Left hindlimb (tissue), 1 donor: ENCODE measurements at regions not wholly inside any gene's neighbourhood (a gene's known extent, or its start where the extent isn't known, plus 50 kb on each side); places are given as distances from the start of the nearest gene placed in this dataset.

Source experiments
- DNase-seq: peaks from one replicate; pipeline ENCODE4 v3.0.0-alpha.2; 2018

GRCh38 chr18:25805939-25806338, 284.5 kb downstream of the SS18 start:
- no peak for DNase-seq

DNA sequence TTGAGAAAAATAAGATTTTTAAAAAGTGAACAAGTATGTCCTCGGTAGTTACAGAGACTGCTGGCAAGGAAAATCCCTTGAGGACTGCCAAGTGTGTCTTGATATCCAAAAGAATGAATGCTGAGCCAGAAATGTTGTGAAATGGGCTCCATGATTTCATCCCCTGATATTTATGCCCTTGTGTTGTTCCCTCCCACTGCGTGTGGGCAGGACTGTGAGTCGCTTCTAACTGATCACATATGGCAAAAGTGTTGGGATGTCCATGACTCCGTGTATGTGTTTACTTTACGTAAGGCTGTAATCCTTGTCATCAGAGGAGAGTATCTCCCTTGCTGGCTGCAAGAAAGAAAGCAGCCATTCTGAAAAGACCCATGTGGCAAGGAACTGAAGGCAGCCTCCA, 285.1 kb downstream of the SS18 start:
- no peak for DNase-seq

DNA sequence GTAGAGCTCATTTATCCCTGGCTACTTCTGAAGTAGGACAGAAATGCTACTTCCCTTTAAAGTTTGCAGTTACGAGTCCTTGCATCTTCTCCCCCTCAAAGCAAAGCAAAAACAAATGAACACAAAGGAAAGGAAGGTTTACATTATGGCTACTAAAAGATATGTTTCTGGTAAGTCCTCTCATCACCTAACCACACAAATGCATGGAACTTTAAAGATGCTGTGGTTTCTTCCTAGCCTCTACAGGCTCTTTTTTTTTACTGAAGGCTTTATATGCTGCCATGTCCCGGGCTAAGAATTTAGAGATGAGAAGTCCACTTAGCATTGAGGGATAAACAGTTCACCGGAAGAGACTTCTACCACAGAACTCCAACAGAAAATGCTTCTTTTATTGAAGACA, 291.2 kb downstream of the SS18 start:
- DNase-seq: no peak

- DNase-seq: no peak
These were observed 292.4 kb downstream of the SS18 start for GRCh38 chr18:25798046-25798445.

DNA sequence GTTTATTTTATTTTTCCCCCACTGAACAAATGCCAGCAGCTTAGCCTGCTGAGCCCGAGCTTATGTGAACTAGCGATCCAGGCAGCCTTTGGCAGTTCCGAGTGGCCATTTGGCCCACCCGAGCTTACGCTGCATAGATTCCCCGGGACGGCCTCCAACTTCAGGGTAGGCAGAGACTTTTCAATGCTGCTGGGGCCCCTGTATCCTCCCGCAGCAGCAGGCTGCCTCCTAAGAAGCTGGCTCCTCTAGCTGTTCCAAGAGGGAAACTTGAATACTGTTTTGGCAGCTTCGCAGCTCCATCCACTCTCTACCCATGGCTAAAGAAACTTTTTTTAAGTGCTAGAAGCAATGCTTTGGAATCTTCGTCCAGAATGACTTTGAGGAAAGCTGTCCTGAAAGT, 295.2 kb downstream of the SS18 start:
- peak; percentile 47 for DNase-seq

DNA sequence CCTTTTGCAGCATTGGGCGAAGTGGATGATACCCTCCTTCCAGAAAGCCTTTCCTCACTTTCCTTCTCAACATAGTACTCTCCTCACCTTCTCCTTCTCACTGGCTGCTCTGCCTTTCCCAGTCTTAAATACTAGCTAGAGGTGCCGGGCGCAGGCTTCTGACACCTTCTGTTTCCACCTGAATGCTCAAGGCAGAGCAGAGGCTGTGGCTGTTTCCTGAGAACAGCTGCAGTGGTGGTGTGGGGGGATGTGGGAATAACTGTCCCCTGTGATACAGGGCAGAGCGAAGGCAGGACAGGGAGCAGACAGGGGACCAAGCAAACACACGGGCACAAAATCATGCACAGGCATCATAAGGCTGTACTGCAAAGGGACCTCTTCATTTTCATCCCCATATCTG, 303.1 kb downstream of the SS18 start:
- DNase-seq: no peak

DNA sequence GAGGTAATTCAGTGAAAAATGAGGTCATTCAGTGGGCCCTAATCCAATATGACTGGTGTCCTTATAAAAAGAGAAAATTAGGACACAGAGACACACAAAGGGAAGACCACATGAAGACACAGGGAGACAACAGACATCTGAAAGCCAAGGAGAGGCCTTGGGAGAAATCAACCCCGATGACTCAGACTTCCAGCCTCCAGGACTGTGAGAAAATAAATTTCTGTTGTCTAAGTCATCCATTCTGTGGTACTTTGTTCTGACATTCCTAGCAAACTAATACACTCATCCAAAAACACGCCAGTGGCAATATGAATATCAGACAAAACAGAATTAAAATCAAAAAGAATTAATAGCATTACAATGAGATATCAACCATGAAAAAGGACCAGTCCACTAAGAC, 303.7 kb downstream of the SS18 start:
- DNase-seq: no peak

DNA sequence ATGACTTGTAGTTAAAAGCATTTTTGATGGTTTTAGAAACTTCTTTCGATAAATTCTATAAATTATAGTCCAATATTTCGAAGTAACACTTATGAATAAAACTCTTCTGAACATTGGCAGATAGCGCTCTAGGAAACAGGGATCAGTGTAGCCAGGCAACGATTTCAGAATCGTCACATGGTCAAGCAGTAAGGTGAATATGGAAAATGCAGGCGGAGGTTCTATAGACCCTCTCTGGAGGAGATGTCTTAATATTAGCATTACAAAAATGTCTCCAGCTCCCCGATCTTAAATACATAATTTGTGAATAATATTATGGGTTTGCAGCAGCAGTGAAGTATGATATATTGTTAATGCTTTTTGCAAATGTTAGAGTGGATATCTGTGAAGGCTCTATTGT, 310.3 kb downstream of the SS18 start:
- DNase-seq: no peak

GRCh38 chr18:25771796-25772195, 318.6 kb downstream of the SS18 start:
- DNase-seq: no peak

GRCh38 chr18:25764777-25765176, 325.6 kb downstream of the SS18 start:
- DNase-seq: no peak

- no peak for DNase-seq
These were observed 331.3 kb downstream of the SS18 start for GRCh38 chr18:25759111-25759510.

DNA sequence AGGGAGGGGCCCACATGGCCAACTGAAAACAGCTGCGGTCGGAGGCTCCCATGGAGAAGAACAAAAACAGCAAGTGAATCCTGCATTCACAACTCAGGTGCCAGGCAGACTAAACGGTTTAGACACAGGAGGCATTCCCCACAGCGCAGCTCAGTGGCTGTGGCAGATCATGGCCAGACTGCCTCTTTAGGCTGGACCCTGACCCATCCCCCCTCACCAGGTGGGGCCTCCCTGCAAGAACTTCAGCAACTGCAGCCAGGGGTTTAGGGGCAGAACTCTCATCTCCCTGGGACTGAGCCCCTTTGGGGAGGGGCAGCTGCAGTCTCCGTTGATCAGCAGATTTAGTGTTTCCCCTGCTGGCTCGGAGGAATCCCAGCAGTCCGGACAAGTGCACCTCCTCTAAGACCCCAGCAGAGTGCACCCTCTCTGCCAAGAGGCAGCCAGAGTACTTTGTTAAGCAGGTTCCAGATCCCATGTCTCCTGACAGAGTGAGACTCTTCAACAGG, 346.7 kb downstream of the SS18 start:
- DNase-seq: no peak

GRCh38 chr18:25739376-25739775, 351.0 kb downstream of the SS18 start:
- DNase-seq: no peak

- peak; percentile 63 for DNase-seq
These were observed 352.6 kb downstream of the SS18 start for GRCh38 chr18:25737710-25738311.

- DNase-seq: no peak
These were observed 353.9 kb downstream of the SS18 start for GRCh38 chr18:25736516-25736915.

DNA sequence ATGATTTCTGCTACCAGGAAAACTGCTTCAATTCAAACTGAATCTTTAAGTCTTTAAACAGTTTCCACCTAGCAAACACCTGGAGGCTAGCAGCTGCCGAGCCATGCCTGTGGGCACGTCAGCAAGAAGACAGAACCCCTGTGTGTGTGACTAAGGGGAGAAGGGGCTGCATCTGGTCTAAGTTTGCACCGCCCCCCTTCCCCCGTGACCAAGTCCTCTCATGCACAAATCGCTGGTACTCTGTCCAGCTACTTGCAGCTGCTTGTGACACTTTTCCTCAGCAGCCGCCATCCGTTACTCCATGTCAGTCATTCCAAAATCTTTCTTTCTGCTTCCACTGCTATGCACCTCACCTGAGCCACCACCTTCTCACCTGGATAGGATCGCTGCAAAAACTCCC, 355.0 kb downstream of the SS18 start:
- no peak for DNase-seq

GRCh38 chr18:25734336-25734735, 356.1 kb downstream of the SS18 start:
- no peak for DNase-seq

- no peak for DNase-seq
These were observed 357.6 kb downstream of the SS18 start for GRCh38 chr18:25732862-25733261.

DNA sequence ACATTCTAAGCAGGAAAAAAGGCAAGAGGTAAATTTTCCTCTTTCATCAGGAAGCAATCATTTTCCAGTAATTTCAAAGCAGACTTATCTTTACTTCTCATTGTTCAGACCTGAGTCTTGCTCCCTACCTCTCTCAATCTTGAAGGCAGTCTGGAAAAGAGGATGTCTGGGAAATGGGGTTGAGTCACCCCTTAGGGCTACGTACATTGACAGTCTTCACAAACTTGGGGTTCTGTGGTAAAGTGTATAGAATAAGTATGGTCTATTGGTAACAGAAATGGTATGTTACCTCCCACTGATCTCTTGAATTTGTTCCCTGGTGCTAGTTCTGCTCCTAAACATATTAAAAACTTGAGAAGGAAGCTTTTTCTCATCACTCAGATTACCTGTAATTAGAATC, 361.3 kb downstream of the SS18 start:
- DNase-seq: no peak

DNA sequence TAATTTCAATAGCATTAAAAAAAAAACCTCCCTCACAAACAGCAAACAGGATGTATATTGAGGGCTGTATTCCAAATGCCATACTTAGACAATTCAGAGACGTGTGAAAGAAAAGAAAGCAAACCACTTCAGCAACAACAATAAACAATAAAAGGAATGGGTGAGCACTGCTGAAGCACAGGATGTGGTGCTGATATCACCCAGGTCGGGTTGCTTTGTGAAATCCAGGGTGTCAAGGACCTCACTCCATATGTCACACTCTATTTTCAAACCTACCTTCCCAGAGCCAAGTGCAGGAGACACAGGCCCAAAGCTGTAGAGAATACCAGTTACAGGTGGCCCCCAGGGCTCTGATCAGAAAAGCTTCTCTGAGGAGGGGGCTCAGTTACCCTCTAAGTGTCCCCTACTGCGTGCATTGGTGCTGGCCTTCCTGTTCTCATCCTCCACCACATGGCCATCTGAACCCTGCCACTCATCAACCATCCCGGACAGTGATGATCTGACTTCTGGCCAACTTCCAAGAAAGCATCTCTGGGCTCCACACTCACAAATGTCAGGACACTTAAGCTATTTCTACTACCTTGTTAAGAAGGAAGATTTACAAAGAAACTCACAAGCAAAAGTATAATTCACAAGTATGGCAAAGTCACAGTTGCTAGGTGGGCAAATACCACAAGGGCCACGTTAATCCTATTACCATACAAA, 363.0 kb downstream of the SS18 start:
- DNase-seq: no peak

DNA sequence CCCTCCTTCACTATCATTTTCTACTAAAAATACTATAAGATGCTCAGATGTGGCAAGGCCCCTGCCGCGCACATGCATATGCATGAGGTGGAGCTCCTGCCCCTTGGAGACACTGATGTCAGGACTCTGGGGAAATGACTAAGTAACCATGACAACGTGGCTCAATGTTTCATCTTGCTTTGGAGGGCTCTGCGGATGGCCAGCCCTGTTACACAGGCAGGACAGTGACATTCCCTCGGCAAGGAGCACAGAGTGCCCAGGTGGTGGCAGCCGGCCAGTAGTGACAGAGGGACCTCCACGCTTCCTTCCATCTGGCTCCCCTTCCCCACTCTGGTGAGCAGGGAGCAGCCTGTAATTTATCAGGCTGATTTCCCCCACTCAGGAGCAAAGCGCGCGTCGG, 364.1 kb downstream of the SS18 start:
- no peak for DNase-seq

GRCh38 chr18:25725501-25725900, 364.9 kb downstream of the SS18 start:
- DNase-seq: no peak

DNA sequence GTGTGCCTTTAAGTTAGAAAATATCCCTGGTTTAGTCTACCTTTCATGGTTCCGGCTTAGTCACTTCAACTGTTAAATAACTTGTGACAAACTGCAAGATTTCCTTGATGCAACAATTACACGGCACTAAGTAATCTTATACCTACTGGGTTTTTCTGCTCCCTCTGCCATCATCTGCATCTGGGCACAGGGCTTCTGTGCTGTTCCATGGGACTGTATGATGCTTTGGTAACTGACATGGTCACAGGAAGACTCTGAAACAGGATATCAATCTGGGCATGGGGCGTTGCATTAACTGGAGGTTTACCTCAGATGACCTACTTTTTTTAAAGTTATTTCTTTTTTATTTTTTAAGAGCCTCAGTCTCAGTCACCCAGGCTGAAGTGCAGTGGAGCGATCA, 365.4 kb downstream of the SS18 start:
- no peak for DNase-seq

- DNase-seq: no peak
These were observed 366.3 kb downstream of the SS18 start for GRCh38 chr18:25724121-25724520.

DNA sequence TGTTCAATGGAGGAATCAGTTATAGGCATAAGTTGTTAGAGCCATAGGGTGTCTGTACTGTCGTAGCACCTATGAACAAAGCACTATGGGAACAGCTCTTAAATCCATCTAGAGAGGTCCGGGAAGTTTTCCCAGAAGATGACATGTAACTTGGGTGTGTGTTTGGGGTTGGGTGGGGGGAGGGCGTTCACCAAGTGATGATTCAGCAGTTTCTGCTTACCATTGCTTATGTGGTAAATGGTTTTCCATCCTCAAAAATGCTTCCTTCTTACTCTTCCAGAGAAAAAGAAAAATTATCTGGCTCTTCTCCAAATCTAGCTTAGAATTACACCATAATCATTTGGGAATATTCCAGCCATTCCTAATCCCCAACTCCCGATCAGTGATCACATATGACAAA, 361.1 kb upstream of the ZNF521 start:
- no peak for DNase-seq
